ENCODE measurements at regions not wholly inside any gene's neighbourhood (a gene's known extent, or its start where the extent isn't known, plus 50 kb on each side); places are given as distances from the start of the nearest gene placed in this dataset.

- no peak for DNase-seq (ENCODE audit: extremely low read depth, low read depth)
- H3K4me3 ChIP-seq (replicated peaks; ENCODE audit: low read depth, low read length): no peak overlapping the region
- TF ChIP-seq CTCF (IDR thresholded peaks at IDR 0.05; ENCODE audit: low read depth, low read length, missing control alignments): peak; percentile 71
Measured at GRCh38 chr3:124078953-124079911, 87.3 kb upstream of the ROPN1 start.

DNA sequence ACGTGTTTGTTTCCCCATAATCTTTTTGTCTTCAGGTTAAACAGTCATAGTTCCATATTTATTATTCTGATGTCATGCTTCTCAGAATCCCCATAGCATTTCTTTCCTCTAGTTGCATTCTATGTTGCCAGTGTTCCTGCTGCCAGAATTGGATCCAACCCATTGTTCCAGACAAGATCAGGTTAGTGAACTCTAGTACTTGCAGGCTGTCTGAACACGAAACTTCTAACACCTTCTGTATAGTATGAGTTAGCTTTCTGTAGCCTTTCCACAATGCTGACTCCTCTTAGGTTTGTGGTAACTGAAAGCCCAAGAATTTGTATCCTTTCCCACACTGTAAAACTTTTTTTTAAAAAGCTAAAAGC is 88.0 kb upstream of the ROPN1 start:
- no peak overlapping the region for H3K4me3 ChIP-seq (replicated peaks; ENCODE audit: low read depth, low read length)
- no peak for DNase-seq (ENCODE audit: extremely low read depth, low read depth)
- no peak for TF ChIP-seq CTCF (IDR thresholded peaks at IDR 0.05; ENCODE audit: low read depth, low read length, missing control alignments)

DNA sequence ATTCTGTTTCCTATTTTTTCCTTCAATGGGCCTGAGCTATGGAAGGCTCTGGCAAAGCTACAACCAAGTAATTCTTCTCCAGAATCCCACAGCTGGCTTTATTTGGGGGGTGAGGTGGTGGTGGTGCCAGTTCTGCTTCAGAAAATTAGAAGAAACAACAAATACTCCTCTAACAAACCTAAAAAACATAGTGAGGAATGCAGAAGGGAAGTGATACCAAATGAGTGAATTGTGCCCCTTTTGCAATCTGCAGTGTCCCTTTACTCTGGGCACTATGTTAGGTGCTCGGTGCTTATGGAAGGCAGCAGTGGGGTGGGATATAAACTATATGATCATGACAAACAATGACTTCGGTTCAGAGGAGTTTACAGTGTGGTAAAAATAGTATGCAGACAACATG is 90.4 kb upstream of the ROPN1 start:
- DNase-seq (ENCODE audit: extremely low read depth, low read depth): no peak
- TF ChIP-seq CTCF (IDR thresholded peaks at IDR 0.05; ENCODE audit: low read depth, low read length, missing control alignments): no peak
- no peak overlapping the region for H3K4me3 ChIP-seq (replicated peaks; ENCODE audit: low read depth, low read length)

- no peak overlapping the region for H3K4me3 ChIP-seq (replicated peaks; ENCODE audit: low read depth, low read length)
- peak; percentile 61 for DNase-seq (ENCODE audit: extremely low read depth, low read depth)
- TF ChIP-seq CTCF (IDR thresholded peaks at IDR 0.05; ENCODE audit: low read depth, low read length, missing control alignments): no peak
Measured at GRCh38 chr3:124084022-124084881, 92.3 kb upstream of the ROPN1 start.

DNA sequence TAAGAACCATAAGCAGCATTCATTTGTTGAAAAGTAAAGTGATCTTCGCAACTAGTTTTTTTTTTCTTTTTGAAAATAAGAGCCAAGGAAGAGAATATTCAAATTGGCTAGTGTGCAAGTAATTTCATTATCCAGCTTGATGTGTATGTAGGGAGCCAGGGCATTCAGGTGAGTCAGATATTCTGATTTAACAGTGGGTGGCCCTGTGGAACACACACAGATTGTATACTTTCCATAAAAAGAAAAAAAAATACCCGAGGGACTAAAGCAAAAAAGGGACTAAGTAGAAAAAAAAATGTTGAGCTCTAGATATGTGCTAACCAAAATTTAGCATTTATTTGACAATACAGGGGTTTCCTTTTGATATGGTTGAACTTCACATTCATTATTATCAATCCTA is 96.9 kb upstream of the ROPN1 start:
- no peak for DNase-seq (ENCODE audit: extremely low read depth, low read depth)
- TF ChIP-seq CTCF (IDR thresholded peaks at IDR 0.05; ENCODE audit: low read depth, low read length, missing control alignments): no peak
- H3K4me3 ChIP-seq (replicated peaks; ENCODE audit: low read depth, low read length): no peak overlapping the region

DNA sequence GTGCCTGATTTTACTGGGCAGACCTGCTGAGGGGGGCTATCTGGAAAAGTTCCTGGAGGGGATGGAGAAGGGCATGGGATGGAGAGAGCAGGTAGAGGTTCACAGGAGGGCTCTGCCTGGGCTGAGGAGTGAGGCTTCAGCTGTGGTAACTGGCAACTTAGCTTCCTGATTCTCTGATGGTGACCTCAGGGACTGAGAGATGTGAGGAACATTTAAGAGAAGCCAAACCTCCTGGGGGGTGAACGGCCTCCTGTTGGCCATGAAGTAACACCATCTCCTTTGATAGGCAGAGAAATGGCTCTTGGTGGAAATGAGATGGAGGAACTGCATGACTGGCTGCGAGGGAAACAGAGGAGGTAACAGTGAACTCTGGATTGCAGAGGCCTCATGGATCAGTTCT is 97.3 kb upstream of the ROPN1 start:
- TF ChIP-seq CTCF (IDR thresholded peaks at IDR 0.05; ENCODE audit: low read depth, low read length, missing control alignments): no peak
- no peak for DNase-seq (ENCODE audit: extremely low read depth, low read depth)
- no peak overlapping the region for H3K4me3 ChIP-seq (replicated peaks; ENCODE audit: low read depth, low read length)

Measured in HFF-Myc (cell line).